GM19025 (cell line): ENCODE measurements at regions not wholly inside any gene's neighbourhood (a gene's known extent, or its start where the extent isn't known, plus 50 kb on each side); places are given as distances from the start of the nearest gene placed in this dataset.
"Not testable (repeated sequence)": the region's sequence is repeated elsewhere in the genome, so short reads cannot be mapped to it uniquely, and the experiment has no call there.

Experiments
- ATAC-seq: cut with Tn5 transposase; IDR thresholded peaks from one replicate; pipeline ENCODE4 v1.9.1; 2021; ENCODE audit warnings: mild to moderate bottlenecking, low read depth, moderate library complexity; ENCODE audit not compliant: unreplicated experiment

GRCh38 chr7:116410694-116411093 lies 88.8 kb upstream of the CAV2 start:
- ATAC-seq, result not testable (repeated sequence)

- ATAC-seq, result no peak
Observed at GRCh38 chr7:116417593-116418345, 81.8 kb upstream of the CAV2 start.

DNA sequence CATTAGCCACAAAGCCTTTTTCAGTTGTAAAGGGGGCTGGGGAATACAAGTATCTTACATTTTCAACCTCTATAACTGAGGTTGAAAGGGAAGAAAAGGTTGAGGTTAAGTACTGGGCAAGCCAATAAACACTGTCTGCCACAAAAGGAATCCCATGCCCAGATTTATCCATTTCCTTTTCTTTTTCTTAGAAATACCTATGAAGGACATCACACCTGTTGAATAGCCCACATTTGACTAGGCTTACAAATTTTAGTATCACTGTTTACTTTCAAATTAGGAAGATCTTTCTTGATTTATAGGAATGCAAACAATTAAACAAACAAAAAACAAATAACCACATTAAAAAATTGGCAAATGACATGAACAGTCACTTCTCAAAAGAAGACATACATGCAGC lies 81.0 kb upstream of the CAV2 start:
- no peak for ATAC-seq

GRCh38 chr7:116420003-116420402 lies 79.5 kb upstream of the CAV2 start:
- ATAC-seq, result no peak

- ATAC-seq, result no peak
Observed at GRCh38 chr7:116421298-116421697, 78.2 kb upstream of the CAV2 start.

DNA sequence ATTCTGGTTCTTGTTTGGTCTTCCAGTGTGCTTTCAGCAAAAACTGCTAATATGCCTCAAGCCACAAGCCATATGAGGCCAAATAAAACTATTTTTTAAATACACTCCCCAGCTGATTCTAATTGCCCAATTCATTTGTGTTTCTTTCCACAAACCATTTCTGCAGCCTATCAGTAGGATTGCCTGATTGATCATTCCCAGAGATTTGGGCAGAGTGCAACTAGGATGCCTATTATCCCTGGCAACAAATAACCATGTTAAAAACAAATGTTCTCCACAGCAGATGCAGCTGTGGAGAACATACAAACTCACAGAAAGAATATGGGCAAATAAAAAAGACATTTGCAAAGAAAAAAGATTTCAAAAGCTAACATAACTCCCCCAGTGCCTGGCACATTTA lies 76.9 kb upstream of the CAV2 start:
- ATAC-seq, result no peak

DNA sequence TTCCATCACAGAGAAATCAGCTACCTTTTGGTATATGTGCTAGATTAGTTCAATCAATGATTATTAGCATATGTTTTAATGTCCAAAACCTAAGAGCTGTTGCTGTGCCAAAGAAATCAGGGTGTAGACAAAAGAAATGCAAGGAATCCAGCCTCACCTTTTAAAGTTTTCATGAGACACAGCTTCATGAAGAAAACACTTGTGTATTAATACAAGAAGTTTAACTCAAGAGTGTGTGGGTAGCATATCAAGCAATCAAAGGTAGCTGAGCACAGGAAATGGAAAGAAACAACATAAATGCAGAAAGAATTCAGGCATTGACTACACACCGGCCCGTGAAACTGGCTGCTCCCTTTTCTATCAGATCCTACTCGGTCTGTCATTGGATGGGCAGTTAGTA lies 76.0 kb upstream of the CAV2 start:
- no peak for ATAC-seq

DNA sequence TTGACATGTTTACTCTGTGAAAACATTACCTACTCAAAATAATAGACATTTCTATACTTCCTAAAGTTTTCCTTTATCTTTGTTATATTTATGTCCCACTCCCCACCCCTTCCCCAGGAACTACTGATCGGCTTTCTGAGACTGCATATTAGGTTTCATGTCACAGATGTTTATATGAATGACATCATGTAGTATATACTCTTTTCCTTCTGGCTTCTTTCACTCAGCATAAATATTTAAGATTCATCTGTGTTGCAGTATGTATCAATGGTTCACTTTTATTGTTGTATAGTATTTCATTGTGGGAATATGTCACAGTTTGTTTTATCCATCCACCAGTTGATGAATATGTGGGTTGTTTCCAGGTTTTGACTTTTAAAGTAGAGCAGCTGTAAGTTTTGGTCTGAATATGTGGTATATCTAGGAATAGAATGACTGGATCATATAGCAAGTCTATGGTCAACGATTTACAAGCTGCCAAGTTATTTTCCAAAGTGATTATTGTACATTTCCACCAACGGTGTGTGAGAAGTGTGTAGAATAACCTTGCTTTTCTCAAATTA lies 73.8 kb upstream of the CAV2 start:
- ATAC-seq, result no peak

DNA sequence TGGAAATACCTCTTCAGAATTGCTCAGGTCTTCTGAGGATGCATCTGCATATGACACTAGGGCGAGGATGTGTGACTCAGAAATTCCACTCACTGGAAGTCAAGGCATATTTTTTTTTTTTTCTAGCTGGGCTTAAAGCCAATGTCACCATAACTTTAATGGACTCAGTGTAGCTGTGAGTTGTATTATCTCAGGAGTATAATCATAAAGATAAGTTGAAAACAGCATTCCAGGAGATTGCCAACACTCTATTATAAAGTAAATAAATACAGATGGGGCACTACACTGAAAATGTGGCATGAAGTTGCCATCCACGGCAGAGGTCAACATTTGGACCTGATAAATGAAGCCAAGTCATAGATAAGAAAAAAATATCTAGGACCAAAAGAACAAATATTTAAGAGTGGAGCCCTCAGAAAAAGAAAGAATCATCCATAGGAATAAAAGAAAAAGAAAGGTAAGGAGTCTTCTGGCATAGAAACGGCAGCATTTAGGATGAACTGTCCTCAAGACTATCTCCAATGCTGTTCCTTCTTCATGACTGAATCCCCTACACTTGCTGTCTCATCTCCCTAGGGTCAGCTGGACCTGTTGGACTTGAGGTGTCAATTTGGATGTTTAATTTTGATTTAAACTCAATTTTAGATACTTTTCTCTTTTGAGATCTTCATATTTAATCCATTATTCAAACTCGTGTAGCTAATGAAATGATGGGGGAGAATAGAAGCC lies 72.9 kb upstream of the CAV2 start:
- ATAC-seq, result no peak

DNA sequence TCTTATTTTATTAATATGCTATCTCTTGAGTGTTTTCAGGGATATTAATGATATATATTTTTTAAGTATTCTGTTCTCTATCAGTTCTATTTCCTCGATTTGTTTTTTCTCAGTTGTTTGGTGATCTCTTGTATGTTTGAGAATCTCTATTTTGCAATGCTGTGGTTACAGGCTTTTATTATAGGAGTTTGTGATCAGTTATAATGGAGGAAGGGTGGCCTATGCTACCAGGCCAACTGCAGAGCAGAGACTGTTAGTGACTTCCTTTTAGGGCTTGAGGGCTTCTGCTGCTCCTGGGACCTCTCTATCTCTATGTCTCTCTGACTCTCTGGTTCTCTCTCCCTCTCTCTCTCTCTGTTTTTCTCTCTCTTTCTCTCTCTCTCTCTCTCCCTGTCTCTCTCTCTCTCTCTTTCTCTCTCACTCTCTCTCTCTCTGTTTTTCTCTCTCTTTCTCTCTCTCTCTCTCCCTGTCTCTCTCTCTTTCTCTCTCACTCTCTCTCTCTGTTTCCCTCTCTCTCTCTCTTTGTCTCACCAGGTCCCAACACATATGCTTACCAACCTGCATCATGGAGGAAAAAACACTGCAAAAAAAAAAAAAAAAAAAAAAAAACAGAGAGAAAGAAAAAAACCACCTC lies 69.4 kb upstream of the CAV2 start:
- ATAC-seq, result no peak

DNA sequence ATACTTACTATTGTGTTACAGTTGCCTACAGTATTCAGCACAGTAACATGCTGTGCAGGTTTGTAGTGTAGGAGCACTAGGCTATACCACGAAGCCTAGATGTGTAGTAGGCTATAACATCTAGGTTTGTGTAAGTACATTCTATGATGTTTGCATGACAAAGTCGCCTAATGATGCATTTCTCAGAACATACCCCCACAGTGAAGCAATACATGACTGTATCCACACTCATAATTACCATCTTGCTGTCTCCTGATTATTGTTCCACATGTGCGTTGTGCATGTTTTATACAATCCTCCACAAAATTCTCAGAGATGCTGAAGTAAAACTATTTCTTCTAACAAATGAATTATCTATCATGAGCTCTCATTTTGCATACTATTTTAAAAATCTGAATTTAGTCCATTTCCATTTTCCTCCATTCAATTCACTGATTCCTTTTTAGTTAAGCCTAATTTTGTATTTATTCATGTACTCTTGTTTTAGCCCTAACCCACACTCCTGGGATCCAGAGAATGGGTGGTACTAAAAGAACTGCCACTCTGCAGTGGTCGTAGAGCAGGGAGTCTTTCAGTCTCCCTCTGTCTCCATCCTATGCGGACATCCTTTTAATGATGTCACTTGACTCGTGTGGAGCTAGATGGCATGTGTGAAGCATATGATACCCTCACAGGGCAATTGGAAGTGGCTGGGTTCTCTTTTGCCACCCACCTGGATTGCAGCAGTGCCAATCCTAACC lies 67.6 kb upstream of the CAV2 start:
- ATAC-seq, result no peak

DNA sequence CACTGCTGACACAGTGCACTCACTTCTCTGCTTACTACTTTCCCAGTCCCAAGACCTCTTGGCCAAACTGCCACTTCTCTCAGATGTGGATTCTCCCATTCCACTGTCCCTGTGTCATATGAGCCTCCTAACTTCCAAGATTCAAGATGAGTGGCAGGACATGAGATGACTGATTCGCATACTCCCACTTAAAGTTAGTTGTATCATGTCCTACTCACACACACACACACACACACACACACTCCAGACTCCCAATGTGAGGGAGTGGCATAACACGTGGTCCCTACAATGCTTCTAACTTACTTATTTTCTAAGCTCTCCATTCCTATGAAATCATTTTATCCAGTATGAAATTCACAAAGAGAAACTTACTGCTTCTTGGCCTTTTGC lies 67.0 kb upstream of the CAV2 start:
- no peak for ATAC-seq

GRCh38 chr7:116433246-116433645 lies 66.3 kb upstream of the CAV2 start:
- ATAC-seq, result no peak

DNA sequence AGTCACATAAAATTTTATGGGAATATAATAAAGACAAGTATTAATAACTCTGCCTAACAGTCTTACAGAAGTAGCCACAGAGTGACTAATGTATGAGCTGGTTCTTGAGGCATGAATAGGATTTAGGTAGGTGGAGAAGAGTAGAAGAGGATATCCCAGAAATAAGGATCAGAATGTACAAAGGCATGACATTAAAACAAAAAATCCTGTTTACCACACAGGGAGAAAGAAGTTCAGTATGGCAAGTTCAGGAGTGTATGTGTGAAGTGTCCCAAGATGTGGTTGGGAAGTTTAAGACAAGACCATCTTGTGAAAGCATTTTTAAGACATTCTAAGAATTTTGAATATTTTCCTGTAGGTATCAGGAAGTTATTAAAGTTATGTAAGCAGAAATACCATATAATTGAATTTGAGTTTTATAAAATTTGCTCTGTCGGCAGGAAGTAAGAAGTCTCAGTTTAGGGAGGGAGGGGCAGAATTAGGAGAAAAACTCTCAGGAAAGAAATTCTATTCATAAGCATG lies 64.7 kb upstream of the CAV2 start:
- no peak for ATAC-seq

DNA sequence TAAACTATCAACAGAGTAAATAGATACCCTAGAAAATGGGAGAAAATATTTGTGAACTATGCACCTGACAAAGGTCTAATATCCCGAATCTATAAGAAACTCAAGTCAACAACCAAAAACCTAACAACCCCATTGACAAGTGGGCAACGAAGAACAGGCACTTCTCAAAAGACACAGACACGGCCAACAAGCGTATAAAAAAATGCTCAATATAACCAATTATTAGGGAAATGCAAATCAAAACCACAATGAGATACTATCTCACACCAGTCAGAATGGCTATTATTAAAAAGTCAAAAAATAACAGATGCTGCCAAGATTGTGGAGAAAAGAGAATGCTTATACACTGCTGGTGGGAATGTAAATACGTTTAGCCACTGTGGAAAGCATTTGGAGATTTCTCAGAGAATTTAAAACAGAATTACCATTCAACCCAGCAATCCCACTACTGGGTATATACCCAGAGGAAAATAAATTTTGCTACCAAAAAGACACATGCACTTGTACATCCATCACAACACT lies 63.2 kb upstream of the CAV2 start:
- no peak for ATAC-seq

DNA sequence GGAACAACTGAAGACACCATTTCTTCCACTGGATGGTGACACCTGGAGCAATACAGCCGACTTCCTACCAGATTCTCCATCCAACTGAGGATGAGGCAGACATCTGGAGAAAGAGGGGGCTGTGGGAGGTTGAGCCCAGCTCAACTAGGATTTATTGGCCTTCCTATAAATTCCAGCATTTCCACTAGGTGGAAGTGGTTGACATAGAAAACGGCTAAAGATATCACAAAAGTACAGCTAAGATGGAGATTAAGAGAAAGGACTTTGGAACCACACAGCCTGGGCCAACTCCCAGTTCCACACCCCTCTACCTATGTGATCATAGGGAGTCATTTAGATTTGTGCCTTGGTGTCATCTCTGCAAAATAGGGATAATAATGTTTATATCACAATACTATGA lies 61.3 kb upstream of the CAV2 start:
- ATAC-seq, result no peak

GRCh38 chr7:116439005-116439404 lies 60.5 kb upstream of the CAV2 start:
- ATAC-seq, result no peak

DNA sequence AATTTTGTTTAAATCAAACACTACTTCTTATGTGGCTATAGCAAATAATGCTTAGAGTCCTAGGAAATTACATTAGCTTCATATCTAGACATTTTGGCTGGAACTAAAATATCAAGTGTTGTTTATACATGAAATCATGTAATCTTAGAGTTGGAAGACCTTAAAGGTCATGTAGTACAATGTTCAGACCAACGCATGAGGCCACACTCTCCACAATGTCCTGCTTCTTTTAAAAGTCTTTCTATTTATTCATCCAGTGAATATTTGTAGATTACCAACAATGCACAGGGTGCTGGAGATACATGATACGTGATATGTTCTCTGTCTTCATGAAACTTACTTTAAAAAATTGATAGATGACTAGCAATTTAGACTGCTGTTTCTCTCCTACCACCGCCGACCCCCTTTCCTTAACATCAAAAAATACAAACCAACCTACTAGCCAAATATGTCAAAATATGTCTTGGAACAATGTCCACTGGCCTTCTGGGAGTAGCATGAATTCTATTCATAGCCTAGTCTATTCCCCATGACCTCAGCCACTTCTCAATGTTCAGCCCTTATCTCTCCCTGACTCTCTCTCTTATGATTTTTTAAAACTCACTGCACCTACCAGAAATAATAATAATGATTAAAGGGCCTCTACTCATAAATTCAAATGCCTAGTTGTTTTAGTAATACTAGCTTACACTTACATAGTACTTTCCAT lies 59.5 kb upstream of the CAV2 start:
- no peak for ATAC-seq

DNA sequence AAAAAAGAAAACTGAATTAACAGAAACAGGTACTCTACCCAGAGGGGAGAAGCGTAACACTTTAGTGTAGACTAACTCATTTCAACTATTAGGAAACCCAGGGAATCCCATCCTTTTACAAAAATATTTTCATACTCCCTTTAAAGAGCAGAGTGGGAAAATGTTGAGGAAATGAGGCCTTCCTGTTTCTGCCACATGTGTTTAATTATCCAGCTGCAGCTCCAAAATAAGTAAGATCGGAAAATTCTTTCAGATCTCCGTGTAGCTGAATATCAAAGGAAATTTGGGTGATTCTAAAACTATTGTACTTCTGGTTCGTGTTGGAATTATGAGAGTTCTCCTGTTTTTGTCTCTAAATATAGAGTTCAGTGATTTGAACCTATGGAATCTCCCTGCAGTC lies 58.0 kb upstream of the CAV2 start:
- no peak for ATAC-seq

DNA sequence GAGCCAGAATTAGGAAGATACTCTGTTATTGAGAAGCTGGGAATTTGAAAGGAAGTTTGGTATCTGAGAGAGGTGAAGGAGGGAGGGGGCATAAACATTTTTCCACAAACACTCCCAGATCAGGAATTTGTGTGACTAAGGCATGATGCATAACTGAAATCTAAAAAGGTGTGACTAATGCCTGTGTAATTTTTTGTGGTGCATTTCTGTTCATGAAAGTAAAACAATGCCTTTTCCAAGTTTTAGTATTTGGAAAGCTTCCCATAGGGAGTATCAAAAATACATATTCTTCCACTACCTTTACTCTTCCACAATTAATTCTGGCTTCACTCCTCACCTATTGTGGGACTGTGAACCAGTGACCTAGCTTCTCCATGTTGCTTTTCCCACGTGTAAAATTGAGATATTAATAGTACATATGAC lies 56.4 kb upstream of the CAV2 start:
- no peak for ATAC-seq
